ENCODE measurements at regions not wholly inside any gene's neighbourhood (a gene's known extent, or its start where the extent isn't known, plus 50 kb on each side); places are given as distances from the start of the nearest gene placed in this dataset.

GRCh38 chr14:76264384-76264783 lies 111.6 kb upstream of the ESRRB start:
- TF ChIP-seq POLR2A (IDR thresholded peaks at IDR 0.05; ENCODE audit: extremely low read depth, insufficient read length) (no peak), CTCF (IDR thresholded peaks at IDR 0.05; ENCODE audit: low read depth, low read length) (no peak)
